ENCODE measurements at regions not wholly inside any gene's neighbourhood (a gene's known extent, or its start where the extent isn't known, plus 50 kb on each side); places are given as distances from the start of the nearest gene placed in this dataset.

- H3K27ac ChIP-seq (ENCODE audit: insufficient read length, low read depth, low read length): no peak overlapping the region
- no peak overlapping the region for H3K18ac ChIP-seq (ENCODE audit: insufficient read length, low read depth, low read length)
- DNase-seq: no peak
- H4K8ac ChIP-seq (replicated peaks; ENCODE audit: insufficient read length, low read depth, low read length): no peak overlapping the region
- no peak overlapping the region for H2BK5ac ChIP-seq (ENCODE audit: insufficient read length, low read length)
- no peaks in the 10 kb centered on the region for H3K23me2 ChIP-seq (ENCODE audit: insufficient read length, low read depth, low read length, poor library complexity, severe bottlenecking)
- no peak overlapping the region for H3K4ac ChIP-seq (ENCODE audit: low read depth, low read length)
- no peak overlapping the region for H4K5ac ChIP-seq (ENCODE audit: insufficient read length, low read depth, low read length)
- H3K56ac ChIP-seq (ENCODE audit: insufficient read length, low read depth, low read length): no peak overlapping the region
- no peak overlapping the region for H2BK15ac ChIP-seq (ENCODE audit: low read depth, low read length)
- H2BK120ac ChIP-seq (ENCODE audit: low read depth, low read length, poor library complexity, severe bottlenecking): no peak overlapping the region
- Mint-ChIP-seq H3K4me1 (peaks cover 7% of the 10 kb centered on the region in 2 experiments), H3K9me3 (no peaks in the 10 kb centered on the region), H3K4me3 (no peak overlapping the region), H3K27me3 (ENCODE audit: low read depth) (peaks cover 3% of the 10 kb centered on the region), H3K36me3 (ENCODE audit: insufficient read depth in 1 of 3, low read depth in 3 of 3) (0 out of 7 replicates have a peak, but pooled peaks cover 0 to 2% (median 0%) of the 10 kb centered on the region in 3 experiments), H3K27ac (no peak overlapping the region)
- no peak overlapping the region for H3K4me2 ChIP-seq (ENCODE audit: insufficient read depth, insufficient read length, low read length)
- H3K27me3 ChIP-seq (ENCODE audit: insufficient read depth, low read length): no peaks in the 10 kb centered on the region
- H2AK5ac ChIP-seq (ENCODE audit: insufficient read length, low read length): no peak overlapping the region
- H2AFZ ChIP-seq (ENCODE audit: low read length): no peak overlapping the region
- no peak overlapping the region for H3T11ph ChIP-seq (ENCODE audit: low read length)
- H3K79me2 ChIP-seq (ENCODE audit: insufficient read depth, low read length): no peaks in the 10 kb centered on the region
- no peaks in the 10 kb centered on the region for H3K9me3 ChIP-seq (ENCODE audit: control insufficient read depth, low read depth, low read length)
- no peak overlapping the region for H4K91ac ChIP-seq (ENCODE audit: insufficient read length, low read depth, low read length)
- no peak overlapping the region for H2BK20ac ChIP-seq (ENCODE audit: low read depth, low read length, poor library complexity, severe bottlenecking)
- H2BK12ac ChIP-seq (ENCODE audit: insufficient read length, low read depth, low read length): no peak overlapping the region
- H3K23ac ChIP-seq (ENCODE audit: insufficient read length, low read depth, low read length): no peak overlapping the region
- H3K4me1 ChIP-seq (ENCODE audit: insufficient read depth, low read length): peaks cover 2% of the 10 kb centered on the region; the same call in 1 of the 2 replicates
- no peaks in the 10 kb centered on the region for H4K20me1 ChIP-seq (ENCODE audit: control insufficient read depth, insufficient read depth, insufficient read length)
- H3K14ac ChIP-seq (ENCODE audit: insufficient read depth, low read length): no peak overlapping the region
- no peaks in the 10 kb centered on the region for H3K79me1 ChIP-seq (ENCODE audit: insufficient read depth, low read depth, low read length, poor library complexity, severe bottlenecking)
- TF ChIP-seq CTCF (conservative IDR thresholded peaks at IDR 0.05): no peak
- no peak overlapping the region for H3K9ac ChIP-seq (ENCODE audit: extremely low read depth, insufficient read length, low read length)
Measured at GRCh38 chr13:87122551-87122950, 548.6 kb upstream of the SLITRK5 start.

All from H9 (cell line).